T-helper 17 cell (primary cell): ENCODE measurements at regions not wholly inside any gene's neighbourhood (a gene's known extent, or its start where the extent isn't known, plus 50 kb on each side); places are given as distances from the start of the nearest gene placed in this dataset.

Experiments used
- ATAC-seq: fragments of 150-1000 bp; cut with Tn5 transposase; 2 replicates; pipeline ENCODE4 v1.10.0; 2021; ENCODE audit warnings: mild to moderate bottlenecking, moderate library complexity
- DNase-seq, 3 donors: peaks; one replicate each; pipeline versions ENCODE4 v3.0.0 to v3.0.0-alpha.2; 2020 to 2021
- H3K9me3 ChIP-seq: one replicate; pipeline ENCODE4 v1.7.0; 2013; ENCODE audit warnings: low read length, mild to moderate bottlenecking; ENCODE audit not compliant: control insufficient read depth, poor library complexity, severe bottlenecking
- H3K27ac Mint-ChIP-seq: one replicate; pipeline ENCODE4 v1.8.0; 2022; ENCODE audit warnings: mild to moderate bottlenecking, moderate library complexity, mixed read lengths
- H3K27me3 Mint-ChIP-seq: one replicate; pipeline ENCODE4 v1.8.0; 2022; ENCODE audit warnings: mixed read lengths
- H3K36me3 Mint-ChIP-seq: one replicate; pipeline ENCODE4 v1.8.0; 2022; ENCODE audit warnings: low read depth, mixed read lengths
- H3K4me1 Mint-ChIP-seq: one replicate; pipeline ENCODE4 v1.8.0; 2022; ENCODE audit warnings: mild to moderate bottlenecking, mixed read lengths
- H3K4me3 Mint-ChIP-seq: one replicate; pipeline ENCODE4 v1.8.0; 2022; ENCODE audit warnings: mild to moderate bottlenecking, moderate library complexity, mixed read lengths

DNA sequence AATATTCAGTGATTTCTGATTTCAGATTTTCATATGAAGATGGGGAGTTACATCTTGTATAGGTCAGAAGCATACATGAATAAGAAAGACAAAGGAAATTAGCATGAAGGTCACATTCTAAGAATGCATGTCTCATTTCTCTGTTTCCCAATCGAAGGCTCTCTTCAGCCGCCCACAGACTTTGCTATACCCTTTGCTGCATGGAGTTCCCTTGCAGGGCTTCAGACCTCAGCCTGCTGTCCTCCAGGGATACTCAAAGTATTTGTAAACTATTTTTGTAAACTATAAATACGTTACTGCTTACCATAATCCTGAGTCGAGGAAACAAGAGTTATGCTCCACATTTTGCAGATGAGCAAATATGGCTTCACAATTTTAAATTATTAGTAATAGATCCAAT, 738.4 kb downstream of the PCDH18 start:
- H3K9me3 ChIP-seq = no peaks in the 10 kb centered on the region
- H3K27me3 Mint-ChIP-seq = no peaks in the 10 kb centered on the region
- no peak for ATAC-seq
- H3K27ac Mint-ChIP-seq = no peak overlapping the region
- no peak overlapping the region for H3K4me3 Mint-ChIP-seq
- no peaks in the 10 kb centered on the region for H3K36me3 Mint-ChIP-seq
- DNase-seq = no peak
- H3K4me1 Mint-ChIP-seq = no peaks in the 10 kb centered on the region

DNA sequence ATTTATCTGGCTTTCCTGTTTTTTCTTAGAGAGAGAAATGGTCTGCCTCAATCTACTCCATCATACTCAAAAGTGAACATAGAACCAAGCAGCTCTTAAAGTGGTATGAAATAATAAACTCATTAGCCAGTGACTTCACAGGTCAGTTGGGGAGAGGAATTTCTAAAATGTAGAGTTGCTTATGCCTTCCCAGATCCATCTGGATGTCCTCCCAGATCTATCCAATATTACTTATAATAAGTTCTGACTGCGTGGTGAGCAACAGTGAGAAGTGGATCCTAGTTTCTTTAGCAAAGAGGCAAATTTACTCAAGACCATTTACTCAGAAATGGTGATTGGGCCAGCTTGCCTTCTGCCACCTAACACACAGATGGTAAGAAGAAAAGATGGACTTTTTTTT, 748.0 kb downstream of the PCDH18 start:
- H3K4me3 Mint-ChIP-seq = no peak overlapping the region
- H3K27ac Mint-ChIP-seq = no peak overlapping the region
- H3K9me3 ChIP-seq = no peaks in the 10 kb centered on the region
- H3K27me3 Mint-ChIP-seq = no peaks in the 10 kb centered on the region
- DNase-seq = no peak
- ATAC-seq = no peak
- no peaks in the 10 kb centered on the region for H3K4me1 Mint-ChIP-seq
- H3K36me3 Mint-ChIP-seq = no peaks in the 10 kb centered on the region

GRCh38 chr4:136769717-136770116, 762.6 kb downstream of the PCDH18 start:
- H3K9me3 ChIP-seq = no peaks in the 10 kb centered on the region
- H3K36me3 Mint-ChIP-seq = no peaks in the 10 kb centered on the region
- H3K27ac Mint-ChIP-seq = no peak overlapping the region
- no peaks in the 10 kb centered on the region for H3K4me1 Mint-ChIP-seq
- H3K27me3 Mint-ChIP-seq = no peaks in the 10 kb centered on the region
- ATAC-seq = no peak
- DNase-seq = no peak
- H3K4me3 Mint-ChIP-seq = no peak overlapping the region

DNA sequence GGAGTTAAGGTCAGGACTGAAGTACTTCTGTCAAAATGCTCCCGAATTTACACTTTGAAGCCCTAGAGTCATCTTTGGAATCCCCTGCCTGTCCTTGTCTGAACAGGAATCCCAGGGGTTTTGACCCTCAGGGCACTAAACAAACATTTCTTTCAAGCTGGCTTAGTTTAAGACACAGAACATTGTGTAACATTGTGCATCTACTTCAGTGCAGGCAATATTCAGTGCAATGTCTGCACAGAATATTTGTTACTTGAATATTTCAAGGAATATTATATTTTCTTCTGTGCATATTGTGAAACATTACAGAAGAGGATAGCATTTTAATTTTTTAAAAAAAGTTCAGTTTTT, 763.4 kb downstream of the PCDH18 start:
- Mint-ChIP-seq H3K27ac (no peak overlapping the region), H3K36me3 (no peaks in the 10 kb centered on the region), H3K27me3 (no peaks in the 10 kb centered on the region), H3K4me1 (no peaks in the 10 kb centered on the region), H3K4me3 (no peak overlapping the region)
- ATAC-seq (no peak), DNase-seq (no peak)
- H3K9me3 ChIP-seq = no peaks in the 10 kb centered on the region

GRCh38 chr4:136768213-136768924, 763.9 kb downstream of the PCDH18 start:
- DNase-seq (no peak), ATAC-seq (no peak)
- H3K4me3 Mint-ChIP-seq = no peak overlapping the region
- no peak overlapping the region for H3K27ac Mint-ChIP-seq
- no peaks in the 10 kb centered on the region for H3K9me3 ChIP-seq
- H3K36me3 Mint-ChIP-seq = no peaks in the 10 kb centered on the region
- H3K4me1 Mint-ChIP-seq = no peaks in the 10 kb centered on the region
- no peaks in the 10 kb centered on the region for H3K27me3 Mint-ChIP-seq

- Mint-ChIP-seq H3K4me1 (no peaks in the 10 kb centered on the region), H3K4me3 (no peak overlapping the region), H3K36me3 (no peaks in the 10 kb centered on the region), H3K27ac (no peak overlapping the region), H3K27me3 (no peaks in the 10 kb centered on the region)
- ATAC-seq (no peak), DNase-seq (no peak)
- H3K9me3 ChIP-seq = no peaks in the 10 kb centered on the region
Measured at GRCh38 chr4:136763919-136764318, 768.4 kb downstream of the PCDH18 start.

DNA sequence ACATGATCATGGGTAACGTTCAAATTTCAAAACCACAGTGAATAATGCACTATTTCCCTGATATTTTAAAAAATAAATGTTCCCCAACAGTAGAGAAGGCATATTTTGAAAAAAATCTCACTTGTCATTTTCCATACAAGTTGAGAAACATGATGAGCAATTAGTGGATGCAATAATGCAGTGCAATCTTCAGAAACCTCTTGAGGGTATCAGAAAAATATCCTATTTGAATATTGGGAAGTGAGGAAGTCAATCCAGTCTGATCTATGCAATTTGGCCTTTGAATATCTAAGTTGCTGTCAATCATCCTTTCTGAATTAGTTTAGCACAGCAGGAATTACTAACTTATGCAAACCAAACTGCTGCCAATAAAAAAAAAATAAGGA, 776.8 kb downstream of the PCDH18 start:
- Mint-ChIP-seq H3K27me3 (no peaks in the 10 kb centered on the region), H3K4me1 (no peaks in the 10 kb centered on the region), H3K4me3 (no peak overlapping the region), H3K36me3 (no peaks in the 10 kb centered on the region), H3K27ac (no peak overlapping the region)
- ATAC-seq (no peak), DNase-seq (no peak)
- H3K9me3 ChIP-seq = no peaks in the 10 kb centered on the region

DNA sequence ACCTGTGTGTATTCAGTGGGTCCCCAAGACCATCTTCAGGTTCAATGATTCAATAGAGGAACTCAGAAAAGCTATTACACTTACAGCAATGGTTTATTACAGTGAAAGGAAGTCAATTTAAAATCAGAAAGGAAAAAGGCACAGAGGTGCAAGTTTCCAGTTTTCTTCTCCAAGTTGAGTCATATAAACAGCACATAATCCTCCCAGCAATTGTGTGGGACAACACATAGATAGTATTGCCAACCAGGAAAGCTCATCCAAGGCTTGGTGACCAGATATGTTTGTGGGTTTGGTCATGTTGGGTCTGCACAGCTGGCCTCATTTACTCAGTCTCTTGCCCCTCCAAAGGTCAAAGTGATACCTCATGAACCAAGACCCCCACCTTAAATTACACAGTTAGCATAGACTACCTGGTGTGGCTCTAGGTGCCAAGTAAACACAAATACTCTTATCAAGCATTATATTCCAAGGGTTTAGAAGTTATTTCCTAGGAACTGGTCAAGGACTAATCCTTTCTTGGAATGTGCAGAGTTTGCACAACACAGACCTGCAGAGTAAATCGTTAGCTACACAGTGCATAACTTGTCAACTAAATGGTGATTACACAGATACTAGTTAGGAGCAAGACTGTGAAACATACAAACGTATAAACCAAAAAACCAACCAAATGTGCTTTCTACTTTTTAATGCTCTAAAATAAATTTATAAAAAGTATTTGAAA, 777.3 kb downstream of the PCDH18 start:
- no peaks in the 10 kb centered on the region for H3K4me1 Mint-ChIP-seq
- H3K4me3 Mint-ChIP-seq = no peak overlapping the region
- ATAC-seq (no peak), DNase-seq (no peak)
- H3K36me3 Mint-ChIP-seq = no peaks in the 10 kb centered on the region
- H3K27me3 Mint-ChIP-seq = no peaks in the 10 kb centered on the region
- H3K27ac Mint-ChIP-seq = no peak overlapping the region
- no peaks in the 10 kb centered on the region for H3K9me3 ChIP-seq

DNA sequence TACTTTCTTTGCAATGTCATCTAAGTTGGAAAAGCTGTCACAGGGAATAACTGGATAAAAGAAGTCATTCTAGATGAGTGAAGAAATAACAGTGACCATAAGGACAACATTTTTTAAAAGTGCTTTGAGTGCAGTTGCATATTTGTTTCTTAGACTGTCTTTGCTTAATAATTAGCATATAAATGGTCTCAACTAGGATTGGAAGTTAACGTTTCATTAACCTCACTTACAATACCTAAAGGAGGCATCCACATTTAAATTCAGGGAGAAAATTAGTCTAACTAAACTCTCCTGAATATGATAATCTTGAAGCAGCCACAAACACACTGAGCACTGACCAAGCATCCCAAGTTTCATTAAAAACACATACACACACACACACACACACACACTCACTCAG, 780.7 kb downstream of the PCDH18 start:
- H3K4me1 Mint-ChIP-seq = no peaks in the 10 kb centered on the region
- no peak overlapping the region for H3K27ac Mint-ChIP-seq
- no peak for ATAC-seq

DNA sequence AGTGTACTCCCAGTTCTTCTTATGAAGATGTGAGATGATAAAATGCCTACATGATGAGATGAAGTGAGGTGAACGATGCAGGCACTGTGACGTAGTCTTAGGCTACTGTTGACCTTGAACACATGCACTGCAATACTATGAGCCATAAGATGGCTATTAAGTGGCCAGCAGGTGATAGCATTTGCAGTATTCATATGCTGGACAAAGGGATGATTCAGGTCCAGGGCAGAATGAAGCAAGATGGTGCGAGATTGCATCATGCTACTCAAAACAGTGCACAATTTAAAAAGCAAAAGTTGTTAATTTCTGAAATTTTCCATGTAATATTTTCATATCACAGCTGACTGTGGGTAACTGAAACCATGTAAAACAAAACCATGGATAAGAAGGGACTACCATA, 781.4 kb downstream of the PCDH18 start:
- H3K9me3 ChIP-seq = no peaks in the 10 kb centered on the region
- Mint-ChIP-seq H3K36me3 (no peaks in the 10 kb centered on the region), H3K4me1 (no peaks in the 10 kb centered on the region), H3K27me3 (no peaks in the 10 kb centered on the region), H3K4me3 (no peak overlapping the region), H3K27ac (no peak overlapping the region)
- DNase-seq (no peak), ATAC-seq (no peak)

More for the DNA sequence above, 780.7 kb downstream of the PCDH18 start:
- H3K9me3 ChIP-seq = no peaks in the 10 kb centered on the region
- H3K4me3 Mint-ChIP-seq = no peak overlapping the region
- no peaks in the 10 kb centered on the region for H3K36me3 Mint-ChIP-seq
- no peaks in the 10 kb centered on the region for H3K27me3 Mint-ChIP-seq
- no peak for DNase-seq

- H3K27ac Mint-ChIP-seq = no peak overlapping the region
- no peaks in the 10 kb centered on the region for H3K9me3 ChIP-seq
- ATAC-seq (no peak), DNase-seq (no peak)
- H3K27me3 Mint-ChIP-seq = no peaks in the 10 kb centered on the region
- H3K4me1 Mint-ChIP-seq = no peaks in the 10 kb centered on the region
- no peak overlapping the region for H3K4me3 Mint-ChIP-seq
- H3K36me3 Mint-ChIP-seq = no peaks in the 10 kb centered on the region
Measured at GRCh38 chr4:136749989-136750388, 782.3 kb downstream of the PCDH18 start.

DNA sequence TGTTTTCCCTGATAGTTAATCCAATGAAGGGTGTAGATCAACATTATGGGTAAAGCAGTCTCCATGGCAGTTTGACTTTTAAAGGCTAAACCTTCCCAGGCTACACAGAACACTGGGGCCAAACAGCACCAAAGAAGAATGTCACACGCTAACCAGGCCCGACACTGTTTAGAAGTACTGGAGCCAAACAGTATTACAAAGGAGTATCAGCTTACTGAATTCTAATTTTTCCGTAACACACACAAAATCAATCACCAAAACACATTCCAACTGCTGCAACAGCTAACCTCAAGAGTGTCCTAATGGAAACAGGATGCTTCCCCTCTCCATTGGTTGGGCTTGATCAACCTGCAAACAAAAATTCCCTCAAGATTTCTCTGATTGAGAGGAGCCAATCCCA, 783.5 kb downstream of the PCDH18 start:
- DNase-seq = no peak
- ATAC-seq = no peak
- Mint-ChIP-seq H3K4me1 (no peaks in the 10 kb centered on the region), H3K36me3 (no peaks in the 10 kb centered on the region), H3K4me3 (no peak overlapping the region), H3K27ac (no peak overlapping the region), H3K27me3 (no peaks in the 10 kb centered on the region)
- H3K9me3 ChIP-seq = no peaks in the 10 kb centered on the region

GRCh38 chr4:136748165-136748564, 784.1 kb downstream of the PCDH18 start:
- Mint-ChIP-seq H3K36me3 (no peaks in the 10 kb centered on the region), H3K27me3 (no peaks in the 10 kb centered on the region), H3K4me1 (no peaks in the 10 kb centered on the region), H3K4me3 (no peak overlapping the region), H3K27ac (no peak overlapping the region)
- ATAC-seq (no peak), DNase-seq (no peak)
- no peaks in the 10 kb centered on the region for H3K9me3 ChIP-seq

DNA sequence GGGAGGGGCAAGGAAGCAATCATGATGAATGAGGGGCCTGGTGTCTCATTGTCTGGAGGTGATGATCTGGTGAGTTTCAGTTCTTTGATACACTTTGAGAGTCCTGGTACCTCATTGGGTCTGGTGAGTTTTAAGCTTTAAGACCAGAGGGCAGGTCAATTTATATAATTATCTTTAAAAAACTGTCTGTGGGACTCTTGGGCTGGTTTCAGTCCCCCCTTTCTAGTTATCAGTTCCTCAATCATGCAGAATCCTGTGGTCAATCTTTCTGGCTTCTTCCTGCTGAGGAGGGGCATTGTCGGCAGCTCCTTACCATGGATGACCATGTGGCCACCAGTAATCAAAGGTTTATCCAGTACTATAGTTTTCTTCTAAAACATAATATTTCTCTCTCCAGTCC, 789.1 kb downstream of the PCDH18 start:
- Mint-ChIP-seq H3K27me3 (no peaks in the 10 kb centered on the region), H3K4me3 (no peak overlapping the region), H3K27ac (no peak overlapping the region), H3K4me1 (no peaks in the 10 kb centered on the region), H3K36me3 (no peaks in the 10 kb centered on the region)
- no peak for ATAC-seq
- no peak for DNase-seq
- no peaks in the 10 kb centered on the region for H3K9me3 ChIP-seq
